OCI-LY7 (cell line): ENCODE measurements at regions not wholly inside any gene's neighbourhood (a gene's known extent, or its start where the extent isn't known, plus 50 kb on each side); places are given as distances from the start of the nearest gene placed in this dataset.

Experiments used
- BruUV-seq: library from RNA; stranded (reverse); fragments of 400-500 nt; replicated peaks from 2 replicates; lab custom pipeline; 2021; lab: Mats Ljungman, UMichigan
- CTCF ChIA-PET: fragments of 300-600 bp; sonication (Branson Sonifier 250); formaldehyde crosslinking; loops from one replicate; lab custom pipeline; 2022; ENCODE audit warnings: antibody characterized with exemption; ENCODE audit not compliant: unreplicated experiment; lab: Charles Lee
- POLR2A ChIA-PET: fragments of 300-600 bp; sonication (Branson Sonifier 250); formaldehyde crosslinking; loops from one replicate; lab custom pipeline; 2022; ENCODE audit warnings: antibody characterized with exemption; lab: Charles Lee
- DNase-seq: peaks from one replicate; pipeline ENCODE4 v3.0.0-alpha.2; 2015; ENCODE audit warnings: low spot score
- H2AFZ ChIP-seq: fragments of 200-600 bp; sonication (generic), shearing (Covaris generic); 2 replicates; pipeline ENCODE4 v1.6.1; 2014; ENCODE audit warnings: mild to moderate bottlenecking, antibody characterized with exemption, low read length, moderate library complexity
- H3K27ac ChIP-seq: fragments of 200-600 bp; sonication (generic); 2 replicates; pipeline ENCODE4 v1.5.1; 2014; ENCODE audit warnings: mixed run types, low read depth, mild to moderate bottlenecking, moderate library complexity, low read length, inconsistent platforms; ENCODE audit not compliant: poor library complexity, severe bottlenecking
- H3K36me3 ChIP-seq: fragments of 200-600 bp; sonication (generic); 2 replicates; pipeline ENCODE4 v1.6.1; 2014; ENCODE audit warnings: mild to moderate bottlenecking, antibody characterized with exemption, low read length, moderate library complexity, mixed read lengths; ENCODE audit not compliant: insufficient read depth
- H3K4me1 ChIP-seq: fragments of 200-600 bp; sonication (generic); 2 replicates; pipeline ENCODE4 v1.5.1; 2014; ENCODE audit warnings: mild to moderate bottlenecking, low read length; ENCODE audit not compliant: insufficient read depth, poor library complexity, severe bottlenecking
- H3K4me2 ChIP-seq: fragments of 200-600 bp; sonication (generic); 2 replicates; pipeline ENCODE4 v1.6.1; 2014; ENCODE audit warnings: mild to moderate bottlenecking, low read length
- H3K4me3 ChIP-seq: fragments of 200-600 bp; sonication (generic); 2 replicates; pipeline ENCODE4 v1.5.1; 2014; ENCODE audit warnings: mild to moderate bottlenecking, low read depth, low read length; ENCODE audit not compliant: poor library complexity, severe bottlenecking
- H3K79me2 ChIP-seq: fragments of 200-600 bp; sonication (generic); 2 replicates; pipeline ENCODE4 v1.6.1; 2016; ENCODE audit warnings: low read depth, mild to moderate bottlenecking, low read length, moderate library complexity, mixed read lengths; ENCODE audit not compliant: insufficient read depth
- H3K9me2 ChIP-seq: fragments of 200-600 bp; sonication (generic); 2 replicates; pipeline ENCODE4 v1.6.1; 2016; ENCODE audit warnings: mild to moderate bottlenecking, low read length, mixed read lengths; ENCODE audit not compliant: insufficient read depth
- H3K9me3 ChIP-seq: fragments of 200-600 bp; sonication (generic); 2 replicates; pipeline ENCODE4 v1.6.1; 2014; ENCODE audit warnings: mild to moderate bottlenecking, mixed run types, low read length, mixed read lengths
- H4K20me1 ChIP-seq: fragments of 200-600 bp; sonication (generic); 2 replicates; pipeline ENCODE4 v1.6.1; 2014; ENCODE audit warnings: mild to moderate bottlenecking, antibody characterized with exemption, low read length, moderate library complexity, mixed read lengths; ENCODE audit not compliant: insufficient read depth
- EZH2phosphoT487 ChIP-seq: fragments of 200-600 bp; sonication (generic); IDR thresholded peaks from 2 replicates; pipeline ENCODE4 v1.6.1; 2018; ENCODE audit warnings: low read depth, borderline replicate concordance, mild to moderate bottlenecking, mixed run types, antibody characterized with exemption, low read length, moderate library complexity, mixed read lengths
- intact Hi-C: fragments of 100-400 bp; cut with micrococcal nuclease; formaldehyde crosslinking; loops from one replicate; pipeline ENCODE4 v1.10.0; 2022; ENCODE audit not compliant: unreplicated experiment
- TF ChIP-seq, protein P1 (sequence below): fragments of 200-600 bp; sonication (generic); conservative IDR thresholded peaks from 2 replicates; pipeline ENCODE4 v1.5.1; 2014; ENCODE audit warnings: mild to moderate bottlenecking, antibody characterized with exemption, low read length, moderate library complexity, mixed read lengths

DNA sequence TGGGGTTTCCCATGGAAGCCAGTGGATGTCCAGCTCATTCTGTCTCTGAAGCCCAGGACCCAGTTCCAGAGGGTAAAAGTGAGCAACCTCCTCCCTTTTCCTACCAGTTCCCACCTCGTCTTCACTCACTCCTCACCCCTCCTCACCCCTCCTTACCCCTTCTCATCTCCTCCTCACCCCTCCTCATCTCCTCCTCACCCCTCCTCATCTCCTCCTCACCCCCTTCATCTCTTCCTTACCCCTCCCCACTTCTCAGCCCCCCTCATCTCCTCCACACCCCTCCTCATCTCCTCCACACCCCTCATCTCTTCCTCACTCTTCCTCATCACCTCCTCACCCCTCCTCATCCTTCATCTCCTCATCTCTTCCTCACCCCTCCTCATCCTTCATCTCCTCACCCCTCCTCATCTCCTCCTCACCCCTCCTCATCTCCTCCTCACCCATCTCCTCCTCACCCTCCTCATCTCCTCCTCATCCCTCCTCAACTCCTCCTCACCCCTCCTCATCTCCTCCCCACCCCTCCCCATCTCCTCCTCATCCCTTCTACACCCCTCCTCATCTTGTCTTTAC is 246.1 kb downstream of the MYLK4 start:
- no peak overlapping the region for H3K4me3 ChIP-seq
- no peaks in the 10 kb centered on the region for H3K36me3 ChIP-seq
- no peaks in the 10 kb centered on the region for H4K20me1 ChIP-seq
- POLR2A ChIA-PET, result no interaction called here
- intact Hi-C loops, result no loop called here
- no peaks in the 10 kb centered on the region for H3K9me2 ChIP-seq
- TF ChIP-seq EZH2phosphoT487, result no peak
- TF ChIP-seq, protein P1, sequence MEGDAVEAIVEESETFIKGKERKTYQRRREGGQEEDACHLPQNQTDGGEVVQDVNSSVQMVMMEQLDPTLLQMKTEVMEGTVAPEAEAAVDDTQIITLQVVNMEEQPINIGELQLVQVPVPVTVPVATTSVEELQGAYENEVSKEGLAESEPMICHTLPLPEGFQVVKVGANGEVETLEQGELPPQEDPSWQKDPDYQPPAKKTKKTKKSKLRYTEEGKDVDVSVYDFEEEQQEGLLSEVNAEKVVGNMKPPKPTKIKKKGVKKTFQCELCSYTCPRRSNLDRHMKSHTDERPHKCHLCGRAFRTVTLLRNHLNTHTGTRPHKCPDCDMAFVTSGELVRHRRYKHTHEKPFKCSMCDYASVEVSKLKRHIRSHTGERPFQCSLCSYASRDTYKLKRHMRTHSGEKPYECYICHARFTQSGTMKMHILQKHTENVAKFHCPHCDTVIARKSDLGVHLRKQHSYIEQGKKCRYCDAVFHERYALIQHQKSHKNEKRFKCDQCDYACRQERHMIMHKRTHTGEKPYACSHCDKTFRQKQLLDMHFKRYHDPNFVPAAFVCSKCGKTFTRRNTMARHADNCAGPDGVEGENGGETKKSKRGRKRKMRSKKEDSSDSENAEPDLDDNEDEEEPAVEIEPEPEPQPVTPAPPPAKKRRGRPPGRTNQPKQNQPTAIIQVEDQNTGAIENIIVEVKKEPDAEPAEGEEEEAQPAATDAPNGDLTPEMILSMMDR, result no peak
- H3K79me2 ChIP-seq, result no peaks in the 10 kb centered on the region
- DNase-seq, result no peak
- CTCF ChIA-PET, result no interaction called here
- H3K4me1 ChIP-seq, result no peaks in the 10 kb centered on the region
- H2AFZ ChIP-seq, result no peak overlapping the region
- H3K27ac ChIP-seq, result no peak overlapping the region
- BruUV-seq, result no TSS peak
- no peak overlapping the region for H3K4me2 ChIP-seq
- H3K9me3 ChIP-seq, result no peaks in the 10 kb centered on the region

DNA sequence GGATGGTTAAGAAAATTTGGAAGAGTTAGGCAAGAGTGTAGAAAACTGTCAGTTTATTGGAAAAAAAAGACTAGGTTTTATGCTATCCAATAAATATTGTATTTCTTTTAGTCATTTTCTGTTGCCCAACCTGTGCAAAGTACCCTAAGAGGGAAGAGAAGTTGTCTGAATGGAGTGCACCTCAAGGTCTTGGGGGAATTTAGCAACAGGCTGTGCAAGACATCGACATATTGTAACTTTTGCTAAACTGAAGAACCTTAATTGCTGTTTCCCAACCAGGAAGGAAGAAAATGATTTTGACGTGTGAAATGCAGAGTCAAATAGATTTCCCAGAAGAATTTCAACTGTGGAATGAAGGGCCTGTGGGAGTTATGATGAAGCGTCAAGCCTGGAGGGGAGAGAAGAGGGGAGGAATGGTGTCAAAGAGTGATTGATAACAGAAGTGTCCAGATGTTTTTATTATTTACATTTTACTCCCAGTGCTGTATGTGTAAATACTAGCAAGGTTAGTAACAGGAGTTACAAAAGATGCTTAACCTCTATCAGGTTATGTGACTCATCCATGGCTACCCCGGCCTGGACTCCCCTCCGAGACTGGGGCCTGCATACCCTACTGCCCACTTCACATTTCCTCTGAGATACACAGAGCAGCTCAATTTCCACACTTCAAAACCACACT is 246.8 kb downstream of the MYLK4 start:
- intact Hi-C loops, result no loop called here
- POLR2A ChIA-PET, result interaction anchor here (0.7 kb wide), 1 partner anchor 21 kb away, joined by 3 read pairs; no protein-coding TSS in a partner anchor
- CTCF ChIA-PET, result no interaction called here

More for the DNA sequence above, 246.8 kb downstream of the MYLK4 start:
- no peak for TF ChIP-seq EZH2phosphoT487
- TF ChIP-seq, protein P1, result no peak
- no TSS peak for BruUV-seq
- Histone ChIP-seq H4K20me1 (no peaks in the 10 kb centered on the region), H3K4me3 (no peak overlapping the region), H3K36me3 (no peaks in the 10 kb centered on the region), H2AFZ (no peak overlapping the region), H3K4me2 (no peak overlapping the region), H3K27ac (no peak overlapping the region), H3K4me1 (no peaks in the 10 kb centered on the region), H3K9me2 (no peaks in the 10 kb centered on the region), H3K9me3 (no peaks in the 10 kb centered on the region), H3K79me2 (no peaks in the 10 kb centered on the region)
- DNase-seq, result no peak
